ENCODE measurements at regions not wholly inside any gene's neighbourhood (a gene's known extent, or its start where the extent isn't known, plus 50 kb on each side); places are given as distances from the start of the nearest gene placed in this dataset.

GRCh38 chr6:14066782-14067406 lies 50.7 kb upstream of the CD83 start:
- DNase-seq: peak; percentile 70

GRCh38 chr6:14067656-14068055 lies 49.9 kb upstream of the CD83 start:
- no peak for DNase-seq
